Ovary (tissue), 7 donors: ENCODE measurements at regions not wholly inside any gene's neighbourhood (a gene's known extent, or its start where the extent isn't known, plus 50 kb on each side); places are given as distances from the start of the nearest gene placed in this dataset.

Source experiments
- DNase-seq, 5 donors: peaks; one replicate each; pipeline ENCODE4 v3.0.0-alpha.2; 2019 to 2020
- H3K27ac ChIP-seq, 2 donors: fragments of 200-600 bp; one replicate each; pipeline versions ENCODE4 v1.5.1 to v1.8.0; 2019 to 2022
- H3K27me3 ChIP-seq: fragments of 200-600 bp; one replicate; pipeline ENCODE4 v1.8.0; 2022
- H3K36me3 ChIP-seq: fragments of 200-600 bp; sonication (generic); one replicate; pipeline ENCODE4 v1.5.1; 2019
- H3K4me1 ChIP-seq: one replicate; pipeline ENCODE4 v1.8.1; 2013; ENCODE audit warnings: mild to moderate bottlenecking, moderate library complexity; ENCODE audit not compliant: insufficient read depth
- H3K4me3 ChIP-seq: fragments of 200-600 bp; sonication (generic); one replicate; pipeline ENCODE4 v1.5.1; 2017
- H3K9me3 ChIP-seq, 2 donors: fragments of 200-600 bp in 1 of 2; sonication (generic) in 1 of 2; one replicate each; pipeline versions ENCODE4 v1.5.1 to v1.8.1; 2013 to 2019; ENCODE audit warnings: mild to moderate bottlenecking in 1 of 2, moderate library complexity in 1 of 2
- CTCF ChIP-seq, 3 donors: fragments of 450-650 bp in 2 of 3; fragments of 200-600 bp in 1 of 3; IDR thresholded peaks; one replicate each; pipeline versions ENCODE4 v1.5.1 to v1.8.0; 2016 to 2022; ENCODE audit warnings: antibody characterized with exemption in 3 of 3, mild to moderate bottlenecking in 1 of 3
- EP300 ChIP-seq: sonication (generic); formaldehyde crosslinking; IDR thresholded peaks from one replicate; pipeline ENCODE4 v1.6.1; 2017; ENCODE audit warnings: antibody characterized with exemption
- POLR2A ChIP-seq: fragments of 450-650 bp; IDR thresholded peaks from one replicate; pipeline ENCODE4 v1.6.1; 2017; ENCODE audit warnings: antibody characterized with exemption, mild to moderate bottlenecking, moderate library complexity
- WGBS, 3 donors: extraction: QIAGEN DNeasy Blood & Tissue Kit in 1 of 3; methylation state at CpG; one replicate each; pipeline versions ENCODE4 v1.1.5 to v1.1.7; 2013 to 2017; 5-methylcytosine and 5-hydroxymethylcytosine counted together
- intact Hi-C, 4 donors: fragments of 100-400 bp; cut with DNase I; formaldehyde crosslinking; loops; one replicate each; pipeline versions ENCODE4 v1.11.0 to v1.15.1; 2022 to 2023
- donor health status: DM: no; HTN: no; CAD: no; lungs with moderate emphysema.
- donor health status: DM: no; HTN: no; CAD: no.
- donor health status: Bipolar disorder and iron deficiency.
- donor health status: DM: no; HTN: no; CAD: no.
- donor health status: DM: yes; HTN: yes; CAD: no.

GRCh38 chr5:56352808-56353590 is 119.9 kb upstream of the ANKRD55 start:
- intact Hi-C loops: loop anchor here in 1 of 4 donors (10.0 kb wide), 1 partner anchor 132 kb away; no protein-coding TSS in a partner anchor
- Histone ChIP-seq H3K4me1 (peaks cover 12% of the 10 kb centered on the region), H3K36me3 (no peaks in the 10 kb centered on the region), H3K4me3 (no peak overlapping the region), H3K27ac (no peak overlapping the region), H3K27me3 (no peaks in the 10 kb centered on the region), H3K9me3 (no peaks in the 10 kb centered on the region)
- TF ChIP-seq POLR2A (no peak), EP300 (no peak), CTCF (IDR thresholded peaks at IDR 0.05) (no peak)
- WGBS, 3 donors: 85 to 93% (median 91%) methylated on average over 4 of the region's 4 CpGs
- DNase-seq: no peak

- DNase-seq: peak; percentile 63 to 83 (median 71)
- 6 to 10% (median 8%) methylated on average over 5 of the region's 5 CpGs for WGBS, 3 donors
- intact Hi-C loops: loop anchor here in 1 of 4 donors (10.0 kb wide), 1 partner anchor 134 kb away; no protein-coding TSS in a partner anchor
- no peak for TF ChIP-seq CTCF (IDR thresholded peaks at IDR 0.05)
- TF ChIP-seq EP300: no peak
- TF ChIP-seq POLR2A: no peak
- H3K27me3 ChIP-seq: no peaks in the 10 kb centered on the region
- no peak overlapping the region for H3K27ac ChIP-seq
- no peak overlapping the region for H3K4me3 ChIP-seq
- H3K4me1 ChIP-seq: peaks cover 9% of the 10 kb centered on the region
- no peaks in the 10 kb centered on the region for H3K36me3 ChIP-seq
- no peaks in the 10 kb centered on the region for H3K9me3 ChIP-seq
Observed at GRCh38 chr5:56350597-56351170, 117.6 kb upstream of the ANKRD55 start.

- 17 to 44% (median 25%) methylated on average over 3 of the region's 3 CpGs for WGBS, 3 donors
- Histone ChIP-seq H3K27ac (no peak overlapping the region), H3K27me3 (no peaks in the 10 kb centered on the region), H3K9me3 (no peaks in the 10 kb centered on the region), H3K4me3 (no peak overlapping the region), H3K36me3 (no peaks in the 10 kb centered on the region), H3K4me1 (peaks cover 9% of the 10 kb centered on the region)
- TF ChIP-seq CTCF (IDR thresholded peaks at IDR 0.05) (no peak), EP300 (no peak), POLR2A (no peak)
- intact Hi-C loops: loop anchor here in 1 of 4 donors (10.0 kb wide), 1 partner anchor 135 kb away; no protein-coding TSS in a partner anchor
- DNase-seq: no peak
Observed at GRCh38 chr5:56350011-56350596, 117.0 kb upstream of the ANKRD55 start.

GRCh38 chr5:56349461-56349860 is 116.3 kb upstream of the ANKRD55 start:
- intact Hi-C loops: no loop called here
- TF ChIP-seq POLR2A: no peak
- no peak for TF ChIP-seq CTCF (IDR thresholded peaks at IDR 0.05)
- Histone ChIP-seq H3K4me1 (peaks cover 9% of the 10 kb centered on the region), H3K9me3 (no peaks in the 10 kb centered on the region), H3K27ac (no peak overlapping the region), H3K4me3 (no peak overlapping the region), H3K36me3 (no peaks in the 10 kb centered on the region), H3K27me3 (no peaks in the 10 kb centered on the region)
- 82 to 87% (median 85%) methylated on average over 5 of the region's 5 CpGs for WGBS, 3 donors
- DNase-seq: no peak
